RWPE2 (cell line): ENCODE measurements at regions not wholly inside any gene's neighbourhood (a gene's known extent, or its start where the extent isn't known, plus 50 kb on each side); places are given as distances from the start of the nearest gene placed in this dataset.

ENCODE experiments used
- ATAC-seq: fragments of 200-7000 bp; cut with Tn5 transposase; 3 replicates; pipeline ENCODE4 v1.9.1; 2021; ENCODE audit warnings: low read depth
- DNase-seq: peaks from one replicate; pipeline ENCODE4 v3.0.0-alpha.2; 2020; ENCODE audit warnings: low spot score
- H3K27ac ChIP-seq: fragments of 450-650 bp; 2 replicates; pipeline ENCODE4 v1.5.1; 2017; ENCODE audit warnings: mild to moderate bottlenecking; ENCODE audit not compliant: poor library complexity, severe bottlenecking
- H3K27me3 ChIP-seq: fragments of 250-450 bp; sonication (Bioruptor Pico); 2 replicates; pipeline ENCODE4 v1.5.1; 2021; ENCODE audit warnings: mild to moderate bottlenecking, moderate library complexity; ENCODE audit not compliant: insufficient read depth, poor library complexity, severe bottlenecking
- H3K36me3 ChIP-seq: fragments of 250-450 bp; sonication (Bioruptor Pico); 2 replicates; pipeline ENCODE4 v1.5.1; 2020; ENCODE audit warnings: low read depth, mild to moderate bottlenecking, moderate library complexity
- H3K4me1 ChIP-seq: fragments of 250-450 bp; sonication (Bioruptor Pico); 2 replicates; pipeline ENCODE4 v1.5.1; 2021; ENCODE audit warnings: mild to moderate bottlenecking, moderate library complexity; ENCODE audit not compliant: insufficient read depth, poor library complexity, severe bottlenecking
- H3K4me3 ChIP-seq: fragments of 250-450 bp; sonication (Bioruptor Pico); 2 replicates; pipeline ENCODE4 v1.5.1; 2021; ENCODE audit warnings: mild to moderate bottlenecking, moderate library complexity; ENCODE audit not compliant: severe bottlenecking
- H3K9me3 ChIP-seq: fragments of 250-450 bp; sonication (Bioruptor Pico); 2 replicates; pipeline ENCODE4 v1.5.1; 2021; ENCODE audit warnings: mild to moderate bottlenecking, moderate library complexity; ENCODE audit not compliant: severe bottlenecking
- TF ChIP-seq, protein P1 (sequence below): fragments of 450-650 bp; IDR thresholded peaks from one replicate; pipeline ENCODE4 v1.5.1; 2017; ENCODE audit warnings: mild to moderate bottlenecking, moderate library complexity; ENCODE audit not compliant: poor library complexity, severe bottlenecking

DNA sequence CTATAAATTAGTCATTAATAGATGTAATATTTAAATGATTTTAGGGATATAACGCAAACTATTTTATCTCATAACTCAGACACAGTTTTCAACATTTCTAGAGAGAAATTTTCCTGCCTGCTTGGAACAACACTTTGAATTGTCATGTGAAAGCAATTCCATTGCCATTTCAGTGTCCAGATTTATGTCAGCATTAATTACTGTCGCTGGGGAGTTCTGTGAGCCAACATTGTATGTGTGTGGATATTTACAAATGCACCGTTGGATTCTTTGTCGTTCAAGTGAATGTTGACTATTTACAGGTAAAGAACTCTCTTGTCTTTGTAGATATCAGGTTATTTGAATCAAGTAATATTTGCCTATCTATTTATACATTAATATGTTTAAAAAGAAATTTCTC is 465.3 kb upstream of the RGS6 start:
- Histone ChIP-seq H3K9me3 (no peaks in the 10 kb centered on the region), H3K4me1 (peaks cover under 1% of the 10 kb centered on the region), H3K36me3 (no peaks in the 10 kb centered on the region), H3K27ac (no peak overlapping the region), H3K4me3 (no peak overlapping the region), H3K27me3 (no peaks in the 10 kb centered on the region)
- no peak for ATAC-seq
- no peak for DNase-seq
- TF ChIP-seq, protein P1, sequence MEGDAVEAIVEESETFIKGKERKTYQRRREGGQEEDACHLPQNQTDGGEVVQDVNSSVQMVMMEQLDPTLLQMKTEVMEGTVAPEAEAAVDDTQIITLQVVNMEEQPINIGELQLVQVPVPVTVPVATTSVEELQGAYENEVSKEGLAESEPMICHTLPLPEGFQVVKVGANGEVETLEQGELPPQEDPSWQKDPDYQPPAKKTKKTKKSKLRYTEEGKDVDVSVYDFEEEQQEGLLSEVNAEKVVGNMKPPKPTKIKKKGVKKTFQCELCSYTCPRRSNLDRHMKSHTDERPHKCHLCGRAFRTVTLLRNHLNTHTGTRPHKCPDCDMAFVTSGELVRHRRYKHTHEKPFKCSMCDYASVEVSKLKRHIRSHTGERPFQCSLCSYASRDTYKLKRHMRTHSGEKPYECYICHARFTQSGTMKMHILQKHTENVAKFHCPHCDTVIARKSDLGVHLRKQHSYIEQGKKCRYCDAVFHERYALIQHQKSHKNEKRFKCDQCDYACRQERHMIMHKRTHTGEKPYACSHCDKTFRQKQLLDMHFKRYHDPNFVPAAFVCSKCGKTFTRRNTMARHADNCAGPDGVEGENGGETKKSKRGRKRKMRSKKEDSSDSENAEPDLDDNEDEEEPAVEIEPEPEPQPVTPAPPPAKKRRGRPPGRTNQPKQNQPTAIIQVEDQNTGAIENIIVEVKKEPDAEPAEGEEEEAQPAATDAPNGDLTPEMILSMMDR: no peak

DNA sequence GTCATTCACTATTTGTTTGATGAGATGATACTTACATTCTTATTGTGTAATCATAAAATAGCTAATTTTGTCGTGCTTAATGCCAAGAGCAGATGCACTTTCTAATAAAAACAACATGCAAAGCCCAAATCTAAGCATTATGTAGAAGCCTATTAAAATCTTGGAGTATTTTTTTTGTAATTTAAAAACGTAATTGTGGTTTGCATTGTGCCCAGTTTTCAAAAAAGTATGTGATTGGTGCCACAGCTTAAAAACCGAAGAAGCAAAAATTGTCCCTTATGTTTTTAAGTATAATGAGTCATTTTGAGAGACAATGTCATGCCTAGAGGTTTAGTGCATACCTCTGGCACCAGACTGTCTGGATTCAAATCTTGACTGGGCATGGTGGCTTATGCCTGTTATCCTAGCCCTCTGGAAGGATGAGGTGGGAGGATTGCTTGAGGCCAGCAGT is 464.8 kb upstream of the RGS6 start:
- no peak overlapping the region for H3K4me3 ChIP-seq
- H3K9me3 ChIP-seq: no peaks in the 10 kb centered on the region
- peaks cover 5% of the 10 kb centered on the region for H3K4me1 ChIP-seq
- ATAC-seq: no peak
- no peak overlapping the region for H3K27ac ChIP-seq
- no peak for DNase-seq
- TF ChIP-seq, protein P1: no peak
- H3K36me3 ChIP-seq: no peaks in the 10 kb centered on the region
- H3K27me3 ChIP-seq: no peaks in the 10 kb centered on the region

- H3K36me3 ChIP-seq: no peaks in the 10 kb centered on the region
- ATAC-seq: no peak
- H3K27ac ChIP-seq: no peak overlapping the region
Measured at GRCh38 chr14:71468701-71469100, 463.5 kb upstream of the RGS6 start.

DNA sequence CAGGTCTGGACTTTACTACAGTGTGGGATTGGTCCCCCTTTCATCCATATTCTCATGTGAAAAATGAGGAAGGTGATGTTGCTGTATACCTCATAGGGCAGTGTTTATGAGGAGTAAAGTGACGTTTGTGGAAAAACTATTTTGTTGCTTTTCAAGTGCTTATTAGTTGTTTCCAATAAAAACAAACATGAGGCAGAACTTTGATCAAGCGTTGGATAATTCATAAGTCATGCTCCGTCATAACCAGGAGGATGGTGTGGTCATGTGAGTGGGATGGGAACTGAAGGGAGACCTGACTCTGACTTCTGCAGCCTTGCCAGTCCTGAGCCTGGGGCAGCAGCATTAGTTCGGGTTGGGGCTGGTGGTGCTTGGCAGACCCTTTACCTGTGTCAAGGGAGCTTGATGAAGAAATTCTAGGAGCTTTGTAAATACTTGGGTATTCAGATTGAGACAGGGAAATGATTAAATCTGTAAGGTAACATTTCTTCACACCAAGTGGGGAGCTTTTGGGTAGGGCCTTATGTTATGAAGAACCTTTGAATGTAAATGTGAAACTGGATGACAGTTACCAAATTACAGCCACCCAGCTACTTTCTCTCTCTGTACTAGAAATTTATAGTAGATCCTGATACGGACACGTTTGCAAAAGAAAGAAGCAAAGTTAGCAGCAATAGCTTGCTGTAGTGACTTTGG is 462.4 kb upstream of the RGS6 start:
- Histone ChIP-seq H3K27me3 (no peaks in the 10 kb centered on the region), H3K4me3 (no peak overlapping the region), H3K36me3 (no peaks in the 10 kb centered on the region), H3K9me3 (no peaks in the 10 kb centered on the region), H3K27ac (no peak overlapping the region), H3K4me1 (peaks cover 22% of the 10 kb centered on the region)
- TF ChIP-seq, protein P1: no peak
- ATAC-seq (no peak), DNase-seq (no peak)

More at GRCh38 chr14:71468701-71469100, 463.5 kb upstream of the RGS6 start:
- Histone ChIP-seq H3K9me3 (no peaks in the 10 kb centered on the region), H3K4me1 (peaks cover 17% of the 10 kb centered on the region), H3K4me3 (no peak overlapping the region), H3K27me3 (no peaks in the 10 kb centered on the region)
- DNase-seq: no peak
- TF ChIP-seq, protein P1: no peak
